ENCODE measurements at regions not wholly inside any gene's neighbourhood (a gene's known extent, or its start where the extent isn't known, plus 50 kb on each side); places are given as distances from the start of the nearest gene placed in this dataset.
A peak's percentile ranks its signal among the peaks of the same experiment; 100 is the strongest.
"Not testable (repeated sequence)": the region's sequence is repeated elsewhere in the genome, so short reads cannot be mapped to it uniquely, and the experiment has no call there.

DNA sequence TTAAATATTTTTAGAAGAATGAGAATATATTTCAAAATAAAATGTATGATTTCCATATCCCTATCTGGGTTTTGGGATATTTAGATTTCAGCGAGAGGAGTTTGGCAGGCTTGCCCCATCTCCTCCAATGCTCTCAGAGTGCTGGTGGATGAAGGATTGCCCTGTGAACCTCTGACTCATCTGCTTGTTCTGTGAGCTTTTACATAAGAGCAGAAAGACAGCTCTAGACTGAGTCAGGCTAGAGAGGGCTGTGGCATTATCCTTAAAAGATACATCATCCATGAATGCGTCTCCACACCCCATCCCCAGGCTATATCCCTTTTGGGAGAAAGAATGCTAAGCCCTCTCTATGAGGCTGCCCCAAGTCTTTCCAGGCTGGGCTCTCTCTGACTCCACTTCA is 190.6 kb downstream of the TUBA3C start:
- no peak for DNase-seq

DNA sequence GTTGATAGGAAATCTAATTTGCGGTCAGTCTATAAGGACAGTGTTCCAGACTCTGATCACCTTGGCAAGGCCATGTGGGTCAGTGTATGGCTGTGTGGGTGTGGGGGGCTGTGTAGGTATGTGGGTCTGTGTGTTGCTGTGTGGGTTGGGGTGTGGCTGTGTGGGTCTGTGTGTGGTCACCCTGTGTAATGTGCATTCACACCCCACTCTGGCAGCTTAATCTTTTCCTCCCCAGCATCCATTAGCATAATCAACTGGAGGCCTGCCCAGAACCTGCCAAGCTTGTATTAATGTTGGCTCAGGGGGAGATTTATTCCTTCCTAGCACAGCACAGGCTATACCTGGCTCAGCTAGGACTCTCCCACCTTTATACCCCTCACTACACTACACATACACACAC is 203.2 kb downstream of the TUBA3C start:
- DNase-seq, result peak; percentile 16 to 23

DNA sequence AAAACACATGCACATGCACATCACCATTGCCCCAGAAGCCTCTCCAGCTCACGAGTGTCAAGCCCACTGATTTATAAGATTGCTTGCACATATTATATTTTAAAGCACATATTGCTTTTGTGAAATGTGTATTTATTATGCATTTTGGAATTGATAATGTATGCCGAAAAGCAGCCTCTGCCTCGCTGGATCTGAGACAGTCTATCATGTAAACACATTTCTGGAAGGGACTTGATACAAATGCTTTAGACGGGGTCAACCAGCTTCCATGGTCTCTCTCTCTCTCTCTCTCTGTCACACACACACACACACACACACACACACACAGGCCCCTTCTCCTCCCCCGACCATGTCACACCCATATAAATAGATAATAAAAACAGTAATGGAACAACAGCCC is 203.8 kb downstream of the TUBA3C start:
- DNase-seq, result no peak

DNA sequence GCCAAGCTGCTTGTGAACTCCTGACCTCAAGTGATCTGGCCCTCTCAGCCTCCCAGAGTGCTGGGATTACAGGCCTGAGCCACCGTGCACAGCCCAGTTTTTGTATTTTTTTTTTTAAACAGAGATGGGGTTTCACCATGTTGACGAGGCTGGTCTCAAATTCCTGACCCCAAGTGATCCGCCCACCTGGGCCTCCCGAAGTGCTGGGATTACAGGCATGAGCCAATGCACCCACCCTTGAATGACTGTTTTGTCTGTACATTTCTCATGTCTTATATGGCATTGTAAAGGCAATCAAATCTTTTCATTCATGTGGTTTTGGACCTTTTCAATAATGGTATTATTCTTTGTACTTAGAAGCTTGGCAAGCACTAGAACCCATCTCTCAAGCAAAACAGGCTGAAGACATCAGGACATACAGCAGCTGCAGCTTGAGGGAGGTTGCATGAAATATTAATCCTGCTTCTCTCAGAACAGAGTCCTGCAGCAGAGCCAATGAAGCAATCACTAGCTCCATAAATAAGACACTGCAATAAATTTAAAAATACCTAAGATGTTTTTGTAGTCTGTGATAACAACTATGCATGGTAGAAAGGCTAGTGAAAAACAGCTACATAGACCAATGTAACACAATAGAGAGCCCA is 209.9 kb downstream of the TUBA3C start:
- DNase-seq, result no peak

DNA sequence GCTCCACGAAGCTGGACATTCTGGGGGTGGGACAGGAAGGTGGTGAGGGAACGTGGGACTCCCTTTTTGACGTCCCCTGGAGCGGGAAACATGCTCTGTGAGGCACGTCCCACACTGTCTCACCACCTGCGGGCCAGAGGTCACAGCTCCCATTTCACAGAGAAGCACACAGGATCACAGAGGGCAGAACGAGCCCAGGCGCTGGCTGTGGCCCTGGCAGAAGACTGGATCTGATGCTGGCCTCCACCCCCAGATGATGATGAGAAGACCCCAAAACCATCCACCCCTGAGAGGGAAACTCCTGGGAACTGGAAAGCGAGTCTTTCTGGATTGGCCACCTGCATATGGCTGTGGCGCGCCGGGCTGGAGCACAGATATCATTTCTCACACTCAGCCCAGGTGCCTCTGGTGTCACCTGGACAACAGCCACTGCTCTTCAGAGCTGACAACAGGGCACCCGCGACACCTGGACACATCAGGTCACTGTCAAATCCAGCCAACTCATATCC is 216.2 kb downstream of the TUBA3C start:
- DNase-seq, result no peak

DNA sequence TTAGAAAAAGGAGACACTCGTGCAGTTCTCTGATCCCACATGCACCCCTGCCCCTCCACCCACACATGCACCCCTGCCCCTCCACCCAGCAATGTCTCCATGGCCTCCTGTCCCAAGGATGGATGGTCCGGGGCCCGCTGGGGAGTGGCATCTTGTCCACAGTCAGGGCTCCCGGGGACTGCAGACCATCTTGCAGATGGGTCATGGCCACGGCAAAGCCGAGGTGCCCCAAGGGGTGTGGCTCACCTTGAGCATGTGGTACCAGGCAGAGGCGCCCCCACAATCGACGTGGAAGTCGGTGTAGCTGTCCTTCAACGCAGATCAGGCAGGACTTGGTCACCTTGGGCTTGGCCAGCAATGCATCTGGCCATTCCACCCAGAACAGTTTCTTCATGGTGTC is 216.7 kb downstream of the TUBA3C start:
- DNase-seq, result no peak

DNA sequence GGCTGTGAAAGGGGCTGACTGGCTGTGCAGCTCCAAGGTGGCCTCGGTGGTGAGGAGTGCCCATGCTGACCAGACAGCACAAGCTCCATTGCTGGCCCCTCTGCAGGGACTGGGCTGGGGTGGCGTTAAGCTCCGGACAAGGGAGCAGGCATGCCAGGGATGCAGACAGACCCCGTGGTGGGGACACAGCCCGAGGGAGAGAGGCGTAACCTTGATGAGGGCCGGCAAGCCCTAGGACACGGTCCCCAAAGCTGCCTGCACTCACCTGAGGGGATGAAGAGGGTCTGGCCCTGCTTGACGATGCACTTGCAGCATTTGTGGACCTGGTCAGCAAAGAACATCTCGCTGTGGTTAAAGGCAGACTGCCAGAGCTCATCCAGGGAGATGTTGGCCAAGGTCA is 217.9 kb downstream of the TUBA3C start:
- not testable (repeated sequence) for DNase-seq

DNA sequence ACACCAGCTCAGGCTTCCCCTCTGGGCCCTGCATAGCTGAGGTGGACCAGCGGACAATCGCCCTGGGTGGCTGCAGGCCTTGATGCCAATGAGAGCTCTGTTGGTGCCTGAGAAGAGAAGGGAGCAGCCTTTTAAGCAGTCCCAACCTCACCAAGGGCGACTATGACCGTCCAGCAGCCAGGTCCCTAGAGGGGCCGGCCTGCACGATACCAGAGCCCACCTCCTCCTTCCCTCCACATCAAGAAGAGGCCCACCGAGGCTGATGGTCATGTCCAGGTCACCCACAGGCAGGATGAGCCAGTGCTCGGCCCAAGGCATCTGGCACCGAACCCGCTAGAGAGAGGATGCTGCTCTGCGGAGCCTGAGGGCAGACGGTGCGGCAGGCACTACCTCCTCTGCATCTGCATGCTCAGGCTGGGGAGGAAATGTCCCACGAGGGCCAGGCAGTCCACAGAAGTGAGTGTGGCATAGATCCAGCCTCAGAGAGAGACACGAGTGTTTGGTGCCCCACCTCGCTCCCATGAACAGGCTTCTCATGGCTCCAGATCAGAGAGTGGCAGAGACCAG is 219.4 kb downstream of the TUBA3C start:
- no peak for DNase-seq

DNA sequence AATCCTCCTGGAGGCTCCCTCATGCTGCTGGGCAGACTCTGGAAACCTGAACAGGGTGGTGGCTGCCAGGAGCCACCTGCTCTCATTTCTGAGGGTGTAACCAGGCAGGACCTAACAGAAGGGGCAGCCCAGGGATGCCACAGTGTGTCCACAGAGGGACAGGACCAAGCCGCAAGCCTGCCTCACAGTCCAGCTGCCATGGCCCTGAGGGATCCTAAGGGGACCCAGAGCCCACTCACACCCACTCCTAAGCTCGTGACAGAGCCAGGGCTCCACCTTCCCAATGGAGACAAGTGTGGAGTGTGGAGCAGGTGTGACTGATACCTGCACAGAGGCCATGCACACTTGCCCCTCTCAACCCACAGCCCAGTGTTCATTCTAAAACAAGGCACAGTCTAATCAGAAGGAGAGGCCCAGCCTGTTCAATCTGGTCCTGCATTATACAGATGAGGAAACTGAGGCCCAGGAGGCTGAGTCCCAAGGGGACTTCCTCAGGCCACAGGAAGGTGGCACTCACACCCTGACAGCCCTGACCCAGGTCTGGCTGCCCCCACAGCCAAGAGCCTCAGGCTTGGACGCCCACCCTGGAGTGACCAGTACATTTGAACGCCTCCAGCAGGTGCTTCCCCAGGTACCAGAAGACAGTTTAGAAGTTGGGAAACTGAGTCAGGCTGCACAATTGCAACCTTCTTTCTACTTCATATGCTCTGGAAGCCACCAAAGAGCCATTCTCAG is 220.1 kb downstream of the TUBA3C start:
- DNase-seq, result no peak

DNA sequence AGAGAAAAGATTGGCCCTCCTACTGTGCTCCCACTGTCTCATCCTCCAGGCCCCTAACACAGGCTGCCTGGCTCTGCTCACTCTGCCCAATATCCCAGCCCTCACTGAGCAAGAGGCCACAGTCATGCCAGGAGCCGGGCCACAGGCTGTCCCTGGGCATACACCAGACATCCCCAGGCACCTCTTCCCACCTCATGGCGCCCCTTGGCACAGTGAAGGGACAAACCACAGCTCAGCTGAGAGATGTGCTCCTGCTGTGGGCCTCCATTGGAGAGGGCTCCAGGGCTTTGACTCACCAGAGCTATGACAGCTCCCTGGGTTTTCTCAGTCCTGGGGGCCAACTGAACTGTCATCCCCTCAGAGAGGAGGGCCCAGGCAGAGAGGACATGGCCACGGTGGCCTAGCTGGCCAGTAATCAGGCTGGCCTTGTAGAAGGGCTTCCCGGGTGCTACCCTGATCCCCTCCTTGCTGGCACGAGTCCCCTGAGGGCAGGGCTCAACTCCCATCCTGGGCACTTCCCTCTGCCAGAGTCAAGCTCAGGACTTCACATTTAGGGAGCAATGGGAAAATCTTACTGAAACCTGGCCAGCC is 220.9 kb downstream of the TUBA3C start:
- DNase-seq, result no peak

DNA sequence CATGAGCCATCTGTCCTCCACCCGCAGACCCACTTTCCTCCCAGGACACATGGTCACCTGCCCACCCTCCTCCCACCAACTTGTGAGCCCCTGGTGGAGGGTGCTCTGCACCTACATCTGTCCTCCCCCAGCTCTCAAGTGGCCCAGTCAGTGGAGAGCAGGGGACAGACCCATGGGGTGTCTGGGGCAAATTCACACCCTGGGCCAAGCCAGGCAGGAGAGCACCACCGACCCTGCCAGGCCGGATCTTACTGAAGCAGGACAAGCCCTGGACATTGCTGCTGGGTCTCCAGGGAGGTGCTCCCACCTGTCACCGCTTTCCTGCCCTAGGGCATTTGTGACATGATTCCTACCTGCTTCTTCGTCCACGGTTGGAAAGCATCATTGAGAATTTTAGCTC is 221.6 kb downstream of the TUBA3C start:
- DNase-seq, result no peak

DNA sequence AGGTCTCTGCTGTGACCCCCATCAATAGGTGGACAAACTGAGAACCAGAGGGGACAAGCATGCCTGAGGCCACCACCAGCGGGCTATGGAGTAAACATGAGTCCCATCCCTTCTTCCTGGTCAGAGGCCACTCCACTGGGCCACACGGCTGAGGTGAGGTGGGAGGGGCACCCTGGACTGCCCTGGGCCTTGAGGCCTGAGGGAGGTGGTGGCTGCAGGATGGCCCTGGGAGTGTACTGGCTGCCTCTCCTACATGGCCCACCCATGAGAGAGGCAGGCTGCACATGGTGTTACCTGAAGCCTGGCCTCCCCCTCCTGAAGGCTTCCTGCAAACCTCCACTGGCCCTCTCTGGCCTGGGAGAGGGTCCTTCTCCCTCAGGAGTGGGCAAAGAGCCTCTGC is 222.4 kb downstream of the TUBA3C start:
- DNase-seq, result no peak

DNA sequence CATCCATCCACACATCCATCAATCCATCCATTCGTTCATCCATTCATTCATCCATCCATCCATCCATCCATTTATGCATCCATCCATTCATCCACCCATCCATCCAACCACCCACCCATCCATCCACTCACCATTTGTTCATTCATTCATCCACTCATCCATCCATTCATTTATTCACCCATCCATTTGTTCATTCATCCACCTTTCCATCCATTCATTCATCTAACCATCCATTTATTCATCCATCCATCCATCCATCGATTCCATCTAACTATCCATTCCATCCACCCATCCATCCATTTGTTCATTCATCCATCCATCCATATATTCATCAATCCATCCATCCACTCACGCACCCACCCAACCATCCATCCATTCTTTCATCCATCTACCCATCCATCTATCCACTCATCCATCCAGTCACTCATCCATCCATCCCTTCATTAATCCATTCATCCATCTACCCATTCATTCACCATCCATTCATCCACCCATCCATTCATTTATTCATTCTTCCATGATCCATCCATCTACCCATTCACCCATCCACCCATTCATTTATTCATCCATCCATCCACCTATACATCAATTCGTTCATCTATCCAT is 225.0 kb downstream of the TUBA3C start:
- DNase-seq, result no peak

DNA sequence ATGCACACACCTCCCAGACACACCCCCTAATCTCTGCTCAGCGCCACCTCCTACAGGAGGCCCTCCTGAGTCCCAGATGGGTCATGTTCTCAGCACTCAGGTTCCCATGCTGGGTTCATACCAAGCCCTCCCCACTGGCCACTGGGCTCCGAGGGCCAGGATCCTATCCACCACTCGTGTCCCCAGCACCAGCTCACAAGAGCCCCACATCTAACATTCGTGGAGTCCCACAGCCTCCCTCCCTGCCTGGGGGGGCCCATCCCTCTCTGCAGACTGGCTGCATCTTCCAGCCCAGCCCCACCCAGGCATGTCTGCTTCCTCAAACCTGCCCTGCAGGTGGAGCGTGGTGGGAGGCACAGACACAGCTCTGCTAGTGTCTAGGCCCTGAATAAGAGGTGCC is 227.4 kb downstream of the TUBA3C start:
- no peak for DNase-seq

DNA sequence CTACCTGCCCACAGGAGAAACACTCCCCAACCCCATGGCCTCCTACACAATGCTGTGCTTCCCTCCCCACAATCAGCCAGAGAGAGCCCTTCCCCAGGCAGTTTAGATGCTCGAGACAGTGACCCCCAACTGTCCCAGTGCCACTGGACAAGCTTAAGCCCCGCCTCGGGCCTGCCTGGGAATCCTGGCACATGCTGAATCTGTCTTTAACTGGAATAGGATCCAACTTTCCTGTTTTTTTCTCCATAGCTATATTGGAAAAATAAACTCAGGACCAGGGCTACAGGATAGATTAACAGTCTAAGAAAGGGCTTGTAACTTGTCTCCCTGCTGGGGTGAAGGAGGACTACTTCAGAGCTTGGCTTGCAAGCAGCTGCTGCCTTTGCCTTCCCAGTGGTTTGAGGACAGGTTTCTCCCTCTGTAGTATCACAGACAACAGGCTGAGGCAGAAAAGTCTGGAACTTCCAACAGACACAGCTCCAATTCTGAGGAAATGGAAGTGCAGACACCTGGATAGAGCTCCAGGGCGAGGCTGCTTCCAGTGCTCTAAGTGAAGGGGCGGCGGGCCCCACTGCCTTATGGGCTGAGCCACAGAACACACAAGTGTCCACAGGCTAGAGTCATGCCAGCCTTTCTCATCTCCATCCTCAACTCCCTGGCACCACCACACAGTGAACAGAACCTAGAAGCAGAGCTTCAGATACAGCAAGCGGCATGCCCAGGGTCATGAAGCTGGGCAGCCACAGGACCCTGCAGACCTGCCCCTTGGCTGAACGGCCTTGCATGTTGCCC is 228.3 kb downstream of the TUBA3C start:
- no peak for DNase-seq

DNA sequence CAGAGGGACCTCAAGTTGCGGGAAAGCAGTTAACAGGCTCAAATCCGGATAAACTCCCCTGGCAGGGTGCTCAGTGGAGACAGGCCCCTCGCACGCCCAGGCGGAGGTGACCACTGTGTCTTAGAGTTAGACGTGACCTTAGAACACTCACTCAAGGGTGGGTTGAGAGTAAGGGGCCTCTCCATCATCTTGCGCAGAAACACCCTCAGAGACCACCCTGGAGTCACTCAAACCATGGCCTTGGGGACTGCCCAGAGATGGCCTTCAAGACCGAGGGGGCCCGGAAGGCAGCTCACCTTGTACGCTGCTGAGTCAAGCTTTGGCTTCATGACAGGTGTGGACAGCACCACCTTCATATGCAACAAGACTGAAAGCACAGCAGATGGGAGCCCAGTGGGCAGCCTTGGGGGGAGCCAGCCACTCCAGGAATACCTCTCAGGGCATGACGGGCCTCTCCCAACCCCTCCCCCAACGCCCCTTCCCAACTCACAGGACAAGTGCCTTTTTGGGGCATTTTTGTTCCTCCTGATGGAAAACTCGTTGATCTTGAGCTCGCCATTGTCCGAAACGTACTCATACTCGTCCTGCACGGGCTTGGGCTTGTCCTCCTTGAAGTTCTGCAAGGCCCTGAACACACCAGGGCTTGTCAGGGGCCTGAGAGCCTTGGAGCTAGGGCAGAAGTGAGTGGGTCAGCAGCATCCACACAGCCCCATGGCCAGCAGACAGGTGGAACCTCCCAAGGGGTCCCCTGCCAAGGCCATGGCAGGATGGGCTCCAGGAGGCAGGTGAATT is 229.2 kb downstream of the TUBA3C start:
- no peak for DNase-seq

DNA sequence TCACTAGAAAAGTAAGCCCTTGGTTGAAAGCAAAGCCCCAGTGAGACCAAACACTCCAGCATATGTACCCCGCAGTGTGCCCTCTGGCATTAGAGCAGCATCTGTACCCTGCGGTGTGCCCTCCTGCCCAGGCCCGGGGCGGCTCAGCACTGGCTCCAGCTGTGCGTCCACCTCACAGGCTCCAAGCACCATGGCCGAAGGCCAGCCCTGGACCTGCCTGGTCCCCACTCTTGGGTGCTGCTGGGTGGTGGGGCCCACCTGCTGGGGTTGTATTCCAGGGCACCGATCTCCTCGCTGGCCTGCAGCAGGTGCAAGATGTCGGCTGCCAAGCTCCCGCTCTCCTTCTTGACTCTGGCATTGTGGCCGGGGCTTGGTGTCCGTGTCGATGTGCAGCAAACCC is 230.2 kb downstream of the TUBA3C start:
- no peak for DNase-seq

DNA sequence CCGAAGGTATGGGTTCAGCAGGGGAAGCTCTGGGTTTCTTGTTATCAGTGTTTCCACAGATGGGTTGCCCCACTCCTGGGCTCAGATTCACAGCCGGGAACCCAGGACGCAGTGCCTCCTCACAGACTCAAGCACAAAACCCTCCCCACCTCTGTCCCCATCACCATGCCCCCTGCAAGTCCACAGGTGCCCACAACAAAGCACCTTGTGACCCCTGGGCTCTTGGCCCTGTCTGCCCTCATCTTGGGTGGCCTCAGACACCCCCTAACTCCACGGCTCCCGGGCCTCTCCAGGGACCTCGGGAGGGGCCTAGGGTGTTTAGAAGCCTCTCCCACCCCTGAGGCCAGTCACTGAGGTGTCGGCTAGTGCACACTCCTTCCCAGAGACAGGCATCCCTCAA is 231.7 kb downstream of the TUBA3C start:
- DNase-seq, result no peak

DNA sequence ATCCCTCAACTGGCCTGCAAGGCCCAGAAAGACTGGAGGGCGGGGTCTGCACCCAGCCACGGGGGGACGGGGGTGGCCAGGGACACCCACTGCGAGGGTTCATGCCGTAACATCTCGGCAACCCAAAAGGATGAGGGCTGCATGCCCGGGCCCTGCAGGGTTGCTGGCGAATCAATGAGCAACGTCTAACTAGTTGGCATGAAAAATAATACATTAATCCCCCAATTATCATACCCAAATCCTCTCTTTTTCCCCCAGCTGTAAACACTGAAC is 232.2 kb downstream of the TUBA3C start:
- no peak for DNase-seq

DNA sequence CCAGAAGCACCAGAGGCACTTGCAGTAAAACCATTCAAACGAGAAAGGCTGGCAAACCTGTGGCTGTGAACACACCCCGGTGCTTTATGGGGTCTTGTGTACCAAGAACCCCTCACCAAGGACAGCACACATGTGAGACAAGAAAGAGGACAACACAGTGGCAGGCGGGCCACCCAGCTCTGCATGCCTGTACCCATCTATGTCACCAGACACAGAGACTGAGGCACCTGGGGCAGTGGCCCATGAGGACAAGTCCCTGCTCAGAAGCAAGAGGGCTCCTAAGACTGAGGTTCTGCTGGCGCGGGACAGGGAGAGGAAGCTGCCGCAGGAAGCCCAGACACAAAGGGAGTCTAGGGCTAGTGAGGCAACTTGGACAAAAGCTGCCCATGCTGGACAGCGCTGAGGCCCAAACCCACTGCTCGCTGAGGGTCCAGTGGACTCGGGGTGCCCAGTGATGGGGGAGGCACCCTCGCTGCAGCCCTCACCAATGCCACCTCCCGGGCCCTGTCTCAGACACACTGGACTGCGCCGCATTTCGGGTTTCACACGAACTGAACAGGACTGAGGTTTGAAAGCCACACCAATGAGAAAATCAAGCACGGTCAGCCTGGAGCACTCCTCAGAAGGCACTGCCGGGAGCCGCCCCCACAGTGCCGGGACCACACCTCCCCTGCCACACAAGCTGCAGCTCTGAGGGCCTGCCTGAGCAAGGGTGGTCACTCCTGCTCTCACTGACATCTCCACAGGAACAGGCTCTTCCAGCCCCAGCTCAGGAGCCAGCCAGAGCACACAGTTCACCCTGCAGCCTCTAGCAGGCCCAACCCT is 232.7 kb downstream of the TUBA3C start:
- no peak for DNase-seq

DNA sequence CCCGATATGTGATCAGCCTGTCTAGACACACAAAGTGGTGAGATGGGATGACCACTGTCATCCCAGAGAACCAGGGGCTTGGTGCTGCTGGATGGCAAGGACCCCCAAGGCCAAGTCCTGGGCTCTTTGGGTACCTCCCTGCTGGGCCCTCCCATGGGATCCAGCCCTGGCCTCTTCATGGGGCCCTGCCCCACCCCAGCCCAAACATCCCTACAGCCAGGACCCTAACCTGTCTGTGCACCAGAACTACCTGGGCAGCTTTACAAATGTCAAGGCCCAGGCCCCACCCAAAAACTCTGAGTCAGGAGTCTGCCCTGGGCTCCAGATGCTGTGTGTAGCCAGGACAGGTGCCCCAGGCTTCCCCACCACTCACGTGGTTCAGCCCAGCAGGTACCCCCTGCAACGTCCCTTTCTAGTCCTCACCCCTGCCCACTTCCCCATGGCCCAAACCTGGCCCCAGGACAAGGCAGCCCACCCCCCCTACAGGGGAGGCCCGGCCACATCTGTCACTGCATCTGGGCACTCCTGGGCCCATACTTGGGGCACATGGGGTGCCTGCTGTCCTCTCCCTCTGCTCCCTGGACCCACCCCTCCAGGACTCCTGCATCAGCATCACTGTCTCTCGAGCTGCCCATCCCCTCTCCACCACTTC is 233.5 kb downstream of the TUBA3C start:
- no peak for DNase-seq
